ENCODE measurements at regions not wholly inside any gene's neighbourhood (a gene's known extent, or its start where the extent isn't known, plus 50 kb on each side); places are given as distances from the start of the nearest gene placed in this dataset.
A peak's percentile ranks its signal among the peaks of the same experiment; 100 is the strongest.

DNA sequence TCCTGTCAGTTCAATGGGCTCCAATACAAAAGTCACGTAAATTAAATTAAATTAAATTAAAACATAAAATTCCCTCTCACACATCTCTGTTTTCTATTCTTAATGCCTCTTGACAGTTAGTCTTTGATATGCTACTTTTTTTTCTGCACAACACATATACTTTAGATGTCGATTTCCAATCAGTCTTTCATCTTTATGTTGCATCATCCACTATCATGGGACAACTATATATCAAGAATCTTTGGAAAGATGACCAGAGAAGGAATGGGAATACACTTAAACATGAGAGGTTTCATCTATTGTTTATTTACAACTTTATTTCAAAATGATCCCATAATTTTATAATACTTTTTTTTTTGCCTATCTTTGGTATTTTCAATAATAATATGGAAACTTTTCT, 733.3 kb upstream of the FANCL start:
- DNase-seq (ENCODE audit: low read depth, low spot score), result no peak

GRCh38 chr2:58973811-58974281, 732.7 kb upstream of the FANCL start:
- peak; percentile 30 for DNase-seq (ENCODE audit: low read depth, low spot score)

- DNase-seq (ENCODE audit: low read depth, low spot score), result no peak
Measured at GRCh38 chr2:58972737-58973136, 731.6 kb upstream of the FANCL start.

- no peak for DNase-seq (ENCODE audit: low read depth, low spot score)
Measured at GRCh38 chr2:58971511-58972360, 730.6 kb upstream of the FANCL start.

GRCh38 chr2:58970365-58970764, 729.2 kb upstream of the FANCL start:
- no peak for DNase-seq (ENCODE audit: low read depth, low spot score)

DNA sequence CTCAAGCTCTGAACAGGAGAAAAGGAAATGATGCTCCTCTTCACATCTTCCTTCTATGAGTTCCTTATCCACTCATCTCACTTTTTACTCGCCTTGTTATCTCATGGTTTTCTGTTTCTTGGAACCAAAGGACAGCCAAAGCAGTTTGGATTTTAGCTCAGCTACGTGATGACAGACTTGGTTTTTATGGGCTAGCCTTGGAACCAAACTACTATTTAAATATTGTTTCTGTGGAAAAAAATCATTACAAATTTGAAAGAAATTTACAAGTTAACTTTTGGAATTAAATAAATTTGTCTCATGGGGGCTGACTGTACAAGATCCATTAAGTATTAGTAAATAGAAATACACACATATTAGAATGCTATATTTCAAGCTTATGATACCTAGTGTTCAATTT, 727.8 kb upstream of the FANCL start:
- DNase-seq (ENCODE audit: low read depth, low spot score), result no peak

DNA sequence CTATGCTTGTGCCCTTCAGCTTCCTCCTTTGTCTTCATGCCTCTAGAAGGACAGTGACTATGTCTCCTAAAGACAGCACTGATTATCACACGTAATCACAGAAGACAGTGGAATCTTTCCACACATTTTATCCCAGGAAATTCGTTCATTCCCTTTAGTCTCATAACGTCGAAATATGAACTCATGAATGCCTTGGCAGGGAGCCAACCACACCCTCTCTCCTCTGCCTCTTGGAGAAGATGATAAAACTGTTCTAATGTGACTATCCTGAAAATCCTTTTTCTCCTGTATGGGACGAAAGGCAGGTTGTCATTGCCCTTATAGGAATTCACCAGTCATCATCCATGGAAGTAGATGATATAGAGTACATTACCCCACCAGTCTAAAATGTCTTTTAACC, 726.6 kb upstream of the FANCL start:
- no peak for DNase-seq (ENCODE audit: low read depth, low spot score)

DNA sequence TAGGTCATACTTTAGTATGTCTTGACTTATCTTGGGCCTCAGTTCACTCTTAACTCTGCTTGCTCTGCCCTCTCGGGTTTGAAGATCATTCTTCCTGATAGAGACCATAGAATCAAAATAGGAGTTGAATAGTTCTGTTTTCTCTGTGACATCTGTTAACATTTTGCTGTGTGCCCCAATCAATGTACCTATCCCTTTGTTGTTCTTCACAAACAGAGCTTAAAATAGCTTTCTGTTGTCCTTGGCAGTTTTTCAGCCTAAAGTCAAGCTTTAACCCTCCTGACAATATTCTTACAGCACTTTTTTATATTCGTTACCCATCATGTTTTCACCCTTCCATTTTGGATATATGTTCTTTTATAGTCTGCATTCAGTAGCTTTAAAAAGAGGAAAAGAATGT, 724.5 kb upstream of the FANCL start:
- DNase-seq (ENCODE audit: low read depth, low spot score), result no peak

DNA sequence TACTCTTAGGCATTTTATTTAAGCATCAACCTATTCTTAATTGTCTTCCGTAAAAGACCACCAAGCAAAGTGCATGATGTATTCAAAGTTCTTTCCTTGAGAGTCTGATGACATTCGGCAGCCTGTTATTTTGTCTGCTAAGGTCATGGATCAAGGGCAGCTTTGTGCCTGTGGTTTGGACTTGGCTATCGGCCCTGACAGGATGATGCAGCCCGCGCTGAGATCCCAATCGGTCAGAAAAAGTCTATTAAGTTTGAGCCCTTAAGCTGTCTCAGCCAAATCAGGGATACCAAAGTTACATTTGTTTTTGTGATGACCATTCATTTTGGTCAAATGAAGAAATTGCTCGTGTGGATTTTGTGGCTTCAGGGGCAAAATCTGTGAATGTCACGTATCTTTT, 718.9 kb upstream of the FANCL start:
- DNase-seq (ENCODE audit: low read depth, low spot score), result no peak

GRCh38 chr2:58957188-58957840, 716.2 kb upstream of the FANCL start:
- no peak for DNase-seq (ENCODE audit: low read depth, low spot score)

DNA sequence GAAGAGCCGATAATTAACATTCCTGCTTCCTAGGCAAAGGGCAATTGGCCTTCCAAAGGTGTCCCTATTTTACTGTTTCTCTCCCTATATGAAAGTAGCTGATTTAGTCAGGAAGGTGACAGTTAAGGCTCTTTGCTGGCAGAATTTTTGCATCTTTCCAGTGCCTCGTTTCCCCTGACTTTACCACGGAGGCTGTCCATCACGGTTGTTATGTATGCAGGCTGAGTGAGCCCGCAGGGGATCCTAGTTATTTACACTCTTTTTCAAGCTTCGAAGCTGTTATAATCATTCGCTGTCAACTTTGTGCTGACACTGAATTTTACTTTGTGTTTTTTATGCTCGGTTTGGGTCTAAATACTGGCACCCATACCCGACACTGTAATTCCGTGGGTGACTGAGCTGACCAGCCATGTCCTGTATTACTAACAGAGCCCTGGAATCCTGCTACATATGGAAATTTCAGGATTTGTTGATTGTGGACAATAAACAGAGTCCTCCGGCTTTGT, 713.8 kb upstream of the FANCL start:
- DNase-seq (ENCODE audit: low read depth, low spot score), result no peak

GRCh38 chr2:58951722-58952121, 710.6 kb upstream of the FANCL start:
- no peak for DNase-seq (ENCODE audit: low read depth, low spot score)

- no peak for DNase-seq (ENCODE audit: low read depth, low spot score)
Measured at GRCh38 chr2:58950795-58951462, 709.8 kb upstream of the FANCL start.

- no peak for DNase-seq (ENCODE audit: low read depth, low spot score)
Measured at GRCh38 chr2:58939388-58939787, 698.3 kb upstream of the FANCL start.

GRCh38 chr2:58938988-58939387, 697.9 kb upstream of the FANCL start:
- no peak for DNase-seq (ENCODE audit: low read depth, low spot score)

- DNase-seq (ENCODE audit: low read depth, low spot score), result no peak
Measured at GRCh38 chr2:58932801-58933200, 691.7 kb upstream of the FANCL start.

GRCh38 chr2:58930537-58930936, 689.4 kb upstream of the FANCL start:
- DNase-seq (ENCODE audit: low read depth, low spot score), result no peak

DNA sequence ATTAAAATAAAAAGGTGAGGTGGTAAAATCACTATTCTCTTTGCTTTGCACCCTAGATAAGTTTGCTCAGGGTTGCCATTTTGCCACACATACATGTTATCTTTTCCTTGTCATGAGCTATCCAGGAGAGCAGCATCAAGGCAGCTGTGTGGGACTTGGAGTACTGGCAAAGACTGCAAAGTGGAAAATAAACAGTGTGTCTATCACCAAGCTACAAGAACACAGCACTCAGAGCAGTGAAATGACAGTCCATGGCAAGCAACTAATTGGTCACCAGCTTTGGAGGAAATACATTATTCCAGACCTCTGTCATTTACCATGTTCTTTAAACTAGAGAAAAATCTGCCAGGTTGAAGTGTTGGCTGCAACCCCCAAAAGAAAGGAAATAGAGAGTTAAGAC, 687.8 kb upstream of the FANCL start:
- DNase-seq (ENCODE audit: low read depth, low spot score), result no peak

- DNase-seq (ENCODE audit: low read depth, low spot score), result no peak
Measured at GRCh38 chr2:58928391-58928790, 687.3 kb upstream of the FANCL start.

DNA sequence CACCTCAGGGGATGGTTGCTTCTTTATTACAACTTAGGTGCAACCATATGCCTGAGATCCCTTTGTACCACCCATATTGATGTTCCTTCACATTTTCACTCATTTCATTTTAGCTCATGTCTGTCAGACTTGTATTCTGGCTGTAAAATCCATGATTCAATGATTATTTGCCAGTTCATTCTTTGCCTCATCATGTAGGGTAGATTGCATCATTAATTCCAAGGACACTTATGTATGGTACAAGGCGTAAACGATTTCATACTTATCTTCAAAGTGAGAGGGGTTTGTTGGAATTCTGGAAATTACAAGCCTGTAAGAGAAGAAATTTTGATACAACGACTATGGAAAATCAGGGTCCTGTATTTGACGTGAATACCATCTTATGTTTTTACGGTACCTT, 685.0 kb upstream of the FANCL start:
- DNase-seq (ENCODE audit: low read depth, low spot score), result no peak

GRCh38 chr2:58925676-58926081, 684.6 kb upstream of the FANCL start:
- no peak for DNase-seq (ENCODE audit: low read depth, low spot score)

GRCh38 chr2:58923869-58924268, 682.7 kb upstream of the FANCL start:
- DNase-seq (ENCODE audit: low read depth, low spot score), result no peak

All from iPS DF 19.7 (cell line).